ENCODE measurements at regions not wholly inside any gene's neighbourhood (a gene's known extent, or its start where the extent isn't known, plus 50 kb on each side); places are given as distances from the start of the nearest gene placed in this dataset.

DNA sequence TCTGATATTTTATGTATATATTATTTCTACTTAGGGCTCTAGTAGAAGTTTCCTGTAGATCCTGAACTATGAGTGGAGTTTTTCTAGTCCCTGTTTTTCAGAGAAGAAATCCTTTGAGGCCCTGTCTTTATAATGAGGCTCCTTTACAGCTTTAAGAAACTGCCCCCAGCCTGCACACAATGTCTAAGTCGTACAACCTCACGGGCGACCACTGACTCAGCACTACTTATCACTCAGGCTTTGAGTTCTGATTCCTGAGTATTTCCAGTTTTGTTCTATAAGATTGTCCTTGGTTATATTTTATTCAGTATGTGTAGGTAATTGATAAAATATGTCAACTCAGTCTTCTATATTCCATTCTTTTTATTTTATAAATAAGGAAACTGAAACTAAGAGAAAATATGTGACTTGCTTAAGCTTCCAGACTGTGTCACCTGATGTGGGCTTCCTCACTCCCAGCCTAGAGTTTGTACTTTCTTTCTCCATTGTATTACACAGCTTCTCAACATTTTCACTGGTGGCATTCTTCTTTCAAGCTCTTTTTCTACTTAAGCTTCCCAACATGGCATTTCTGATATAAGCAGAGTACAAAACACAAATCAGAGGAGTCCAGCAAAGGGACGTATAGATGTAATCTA is 167.0 kb downstream of the TBX18 start:
- TF ChIP-seq EZH2 (IDR thresholded peaks at IDR 0.05) (no peak), POLR2AphosphoS5 (IDR thresholded peaks at IDR 0.05; ENCODE audit: borderline replicate concordance, low read depth, low read length) (no peak)

All from SK-N-MC (cell line).